Esophagus squamous epithelium (tissue), 5 donors: ENCODE measurements at regions not wholly inside any gene's neighbourhood (a gene's known extent, or its start where the extent isn't known, plus 50 kb on each side); places are given as distances from the start of the nearest gene placed in this dataset.

ENCODE experiments used
- DNase-seq: peaks from one replicate; lab custom pipeline; 2025; lab: John Stamatoyannopoulos, UW
- H3K27ac ChIP-seq, 4 donors: fragments of 200-600 bp; sonication (generic); one replicate each; pipeline ENCODE4 v1.5.1; 2016 to 2019; ENCODE audit warnings: mild to moderate bottlenecking in 1 of 4
- H3K27me3 ChIP-seq, 4 donors: fragments of 200-600 bp; sonication (generic); 1 replicate in 3 of 4; 2 replicates in 1 of 4; pipeline versions ENCODE4 v1.5.1 to v1.6.0; 2017 to 2021; ENCODE audit warnings: antibody characterized with exemption in 1 of 4
- H3K36me3 ChIP-seq, 3 donors: fragments of 200-600 bp; sonication (generic); one replicate each; pipeline ENCODE4 v1.5.1; 2016 to 2019
- H3K4me1 ChIP-seq, 3 donors: fragments of 200-600 bp; sonication (generic); one replicate each; pipeline ENCODE4 v1.5.1; 2017 to 2019
- H3K4me3 ChIP-seq, 4 donors: fragments of 200-600 bp; sonication (generic); 1 replicate in 3 of 4; 2 replicates in 1 of 4; pipeline ENCODE4 v1.5.1; 2016 to 2019; ENCODE audit warnings: mild to moderate bottlenecking in 2 of 4, moderate library complexity in 1 of 4
- H3K9me3 ChIP-seq, 3 donors: fragments of 200-600 bp; sonication (generic); one replicate each; pipeline ENCODE4 v1.5.1; 2016 to 2019
- POLR2A ChIP-seq, 4 donors: fragments of 450-650 bp; IDR thresholded peaks; one replicate each; pipeline ENCODE4 v1.6.1; 2017; ENCODE audit warnings: antibody characterized with exemption in 4 of 4, mild to moderate bottlenecking in 4 of 4, moderate library complexity in 3 of 4
- WGBS, 2 donors: methylation state at CpG; one replicate each; pipeline ENCODE4 v1.1.5; 2018; 5-methylcytosine and 5-hydroxymethylcytosine counted together
- intact Hi-C: fragments of 100-400 bp; cut with DNase I; formaldehyde crosslinking; loops from one replicate; pipeline ENCODE4 v1.15.0; 2022
- TF ChIP-seq, protein P1 (sequence below), 6 experiments: fragments of 450-650 bp in 4 of 6; fragments of 200-600 bp in 2 of 6; sonication (generic) in 2 of 6; IDR thresholded peaks; one replicate each; pipeline ENCODE4 v1.5.1; 2016 to 2019; ENCODE audit warnings: antibody characterized with exemption in 6 of 6, mild to moderate bottlenecking in 4 of 6, moderate library complexity in 4 of 6
- donor health status: DM: yes; HTN: yes; CAD: no.

DNA sequence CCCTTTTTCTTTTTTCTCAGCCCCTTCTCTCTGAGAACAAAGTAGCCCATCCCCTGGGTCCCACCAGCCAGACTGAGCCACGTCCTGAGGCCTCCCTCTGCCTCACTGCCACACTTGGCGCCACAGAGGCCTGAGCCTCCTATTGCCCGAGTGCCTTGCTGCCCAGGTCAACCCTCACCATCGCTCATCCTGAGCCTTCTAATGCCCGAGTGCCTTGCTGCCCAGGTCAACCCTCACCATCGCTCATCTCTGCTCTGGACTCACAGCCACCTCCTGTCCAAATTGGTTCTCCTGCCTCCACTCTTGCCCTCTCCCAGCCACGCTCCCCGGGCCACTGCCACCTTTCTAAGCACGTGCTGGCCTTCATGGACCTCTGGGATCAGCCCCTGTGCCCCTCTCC is 53.2 kb upstream of the SMNDC1 start:
- no peaks in the 10 kb centered on the region for H3K36me3 ChIP-seq
- intact Hi-C loops = loop anchor here (5.0 kb wide), 2 partner anchors 51 to 139 kb away; partner anchors contain the start of gene DUSP5
- H3K27me3 ChIP-seq = no peaks in the 10 kb centered on the region
- WGBS, 2 donors = 92 to 94% methylated on average over 9 of the region's 9 CpGs
- H3K9me3 ChIP-seq = no peaks in the 10 kb centered on the region
- peaks cover 12 to 72% (median 28%) of the 10 kb centered on the region in 3 donors for H3K4me1 ChIP-seq
- TF ChIP-seq POLR2A (IDR thresholded peaks at IDR 0.05) = no peak
- TF ChIP-seq, protein P1, sequence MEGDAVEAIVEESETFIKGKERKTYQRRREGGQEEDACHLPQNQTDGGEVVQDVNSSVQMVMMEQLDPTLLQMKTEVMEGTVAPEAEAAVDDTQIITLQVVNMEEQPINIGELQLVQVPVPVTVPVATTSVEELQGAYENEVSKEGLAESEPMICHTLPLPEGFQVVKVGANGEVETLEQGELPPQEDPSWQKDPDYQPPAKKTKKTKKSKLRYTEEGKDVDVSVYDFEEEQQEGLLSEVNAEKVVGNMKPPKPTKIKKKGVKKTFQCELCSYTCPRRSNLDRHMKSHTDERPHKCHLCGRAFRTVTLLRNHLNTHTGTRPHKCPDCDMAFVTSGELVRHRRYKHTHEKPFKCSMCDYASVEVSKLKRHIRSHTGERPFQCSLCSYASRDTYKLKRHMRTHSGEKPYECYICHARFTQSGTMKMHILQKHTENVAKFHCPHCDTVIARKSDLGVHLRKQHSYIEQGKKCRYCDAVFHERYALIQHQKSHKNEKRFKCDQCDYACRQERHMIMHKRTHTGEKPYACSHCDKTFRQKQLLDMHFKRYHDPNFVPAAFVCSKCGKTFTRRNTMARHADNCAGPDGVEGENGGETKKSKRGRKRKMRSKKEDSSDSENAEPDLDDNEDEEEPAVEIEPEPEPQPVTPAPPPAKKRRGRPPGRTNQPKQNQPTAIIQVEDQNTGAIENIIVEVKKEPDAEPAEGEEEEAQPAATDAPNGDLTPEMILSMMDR (IDR thresholded peaks at IDR 0.05) = no peak
- H3K27ac ChIP-seq = peak overlapping the region; percentile 66 to 87 (median 78)
- no peak overlapping the region for H3K4me3 ChIP-seq
- no peak for DNase-seq

DNA sequence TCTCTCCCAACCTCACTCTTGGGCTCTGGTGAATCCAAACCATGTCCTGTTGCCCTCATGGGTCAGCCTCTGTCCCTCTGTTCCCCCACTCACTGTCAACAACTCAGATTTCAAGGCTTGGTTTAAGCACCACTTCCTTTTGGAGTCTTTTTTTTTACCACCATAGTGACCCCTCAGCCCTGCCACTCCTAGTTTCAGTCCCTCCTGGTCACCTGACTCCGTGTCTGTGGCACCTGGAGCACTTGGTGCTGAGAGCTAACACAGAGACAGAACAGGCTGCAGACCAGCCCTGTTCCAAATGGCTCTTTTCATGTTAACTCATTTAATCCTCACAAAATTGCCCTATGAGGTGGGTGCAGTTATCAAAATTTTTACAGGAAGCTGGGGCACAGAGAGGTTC is 53.6 kb upstream of the SMNDC1 start:
- TF ChIP-seq POLR2A (IDR thresholded peaks at IDR 0.05) = no peak
- TF ChIP-seq, protein P1 (IDR thresholded peaks at IDR 0.05) = no peak
- Histone ChIP-seq H3K27me3 (no peaks in the 10 kb centered on the region), H3K4me1 (peaks cover 12 to 70% (median 27%) of the 10 kb centered on the region in 3 donors), H3K9me3 (no peaks in the 10 kb centered on the region), H3K4me3 (no peak overlapping the region), H3K27ac (peak overlapping the region in 3 of 4 donors; percentile 66 to 87 (median 81)), H3K36me3 (no peaks in the 10 kb centered on the region)
- WGBS, 2 donors = 100% methylated on average over 1 of the region's 1 CpG
- intact Hi-C loops = loop anchor here (5.0 kb wide), 2 partner anchors 51 to 139 kb away; partner anchors contain the start of gene DUSP5
- DNase-seq = no peak

DNA sequence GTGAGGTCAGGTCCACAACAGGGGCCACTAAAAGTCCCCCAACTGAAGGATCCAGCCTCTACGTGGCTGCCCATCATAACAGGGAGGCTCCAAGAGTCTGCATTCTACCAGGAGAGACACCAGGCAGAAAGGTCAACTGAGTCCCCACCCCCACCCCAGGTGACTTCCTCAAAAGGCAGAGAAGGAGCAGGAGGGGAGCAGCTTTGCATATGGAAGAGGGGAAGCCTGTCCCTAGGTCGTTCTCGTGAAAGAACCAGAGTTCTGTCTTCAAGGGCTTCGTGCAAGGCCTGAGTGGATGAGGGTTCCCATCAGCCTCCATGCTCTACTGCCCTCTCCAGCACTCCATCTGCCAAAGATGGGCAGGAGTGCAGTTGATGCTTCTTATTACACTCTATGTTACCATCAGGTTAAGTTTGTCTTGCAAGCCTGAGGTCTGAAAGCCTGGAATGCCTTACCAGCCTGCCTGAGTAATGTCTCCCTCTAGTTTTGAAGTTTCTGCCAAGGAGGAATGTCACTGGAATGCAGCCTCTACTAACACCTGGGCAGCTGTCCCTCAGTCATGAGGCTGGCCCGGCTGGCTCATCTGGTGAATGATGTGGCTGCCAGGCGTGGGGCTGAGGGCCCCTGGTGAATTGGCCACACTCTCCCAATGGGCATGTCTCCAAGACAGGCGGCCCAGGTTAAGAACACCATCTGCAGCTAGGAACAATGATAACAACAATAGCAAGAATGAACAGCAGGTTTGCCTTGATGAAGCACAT is 54.3 kb upstream of the SMNDC1 start:
- peaks cover 12 to 70% (median 22%) of the 10 kb centered on the region in 3 donors for H3K4me1 ChIP-seq
- TF ChIP-seq, protein P1 (IDR thresholded peaks at IDR 0.05) = no peak
- no peaks in the 10 kb centered on the region for H3K9me3 ChIP-seq
- WGBS, 2 donors = 17 to 69% methylated on average over 1 to 4 of the region's 7 CpGs
- intact Hi-C loops = loop anchor here (5.0 kb wide), 2 partner anchors 52 to 138 kb away; partner anchors contain the start of gene DUSP5
- no peaks in the 10 kb centered on the region for H3K27me3 ChIP-seq
- H3K27ac ChIP-seq = peak overlapping the region in 2 of 4 donors; percentile 81 to 87
- no peak overlapping the region for H3K4me3 ChIP-seq
- H3K36me3 ChIP-seq = no peaks in the 10 kb centered on the region
- DNase-seq = no peak

DNA sequence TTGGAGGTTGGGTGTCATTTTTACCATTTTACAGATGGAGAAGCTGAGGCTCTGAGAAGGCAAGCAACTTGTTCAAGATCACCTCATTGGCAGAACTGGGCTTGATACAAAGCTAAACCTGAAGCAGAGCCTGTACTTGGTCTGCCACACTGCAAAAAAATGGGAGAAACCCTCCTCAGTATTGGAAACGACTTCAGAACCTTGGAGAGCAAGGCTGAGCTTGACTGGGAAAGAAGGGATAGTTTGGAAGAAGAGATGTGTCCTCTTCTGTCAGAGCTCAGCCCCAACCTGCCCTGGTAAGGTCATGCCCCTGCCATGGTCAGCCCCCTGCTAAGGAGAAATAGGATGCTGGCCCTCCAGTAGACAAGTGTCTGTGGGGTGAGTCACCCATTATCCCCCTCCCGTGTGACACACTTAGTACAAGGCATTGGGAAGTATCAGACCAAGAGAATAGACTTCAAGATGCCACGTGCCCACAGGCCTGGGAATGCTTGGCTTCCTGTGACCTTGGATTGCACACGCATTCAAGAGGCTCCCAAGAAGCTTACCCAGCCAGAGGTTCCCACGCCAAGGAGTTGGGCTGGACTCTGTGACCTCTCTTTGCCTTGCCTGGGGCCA is 56.2 kb upstream of the SMNDC1 start:
- H3K27ac ChIP-seq = no peak overlapping the region
- H3K36me3 ChIP-seq = no peaks in the 10 kb centered on the region
- H3K4me1 ChIP-seq = peaks cover 12 to 61% (median 21%) of the 10 kb centered on the region in 3 donors
- no peak for TF ChIP-seq POLR2A (IDR thresholded peaks at IDR 0.05)
- TF ChIP-seq, protein P1 (IDR thresholded peaks at IDR 0.05) = no peak
- no peak for DNase-seq
- H3K27me3 ChIP-seq = no peaks in the 10 kb centered on the region
- H3K4me3 ChIP-seq = no peak overlapping the region
- intact Hi-C loops = no loop called here
- WGBS, 2 donors = 60 to 85% methylated on average over 2 of the region's 5 CpGs
- no peaks in the 10 kb centered on the region for H3K9me3 ChIP-seq
